ENCODE measurements at regions not wholly inside any gene's neighbourhood (a gene's known extent, or its start where the extent isn't known, plus 50 kb on each side); places are given as distances from the start of the nearest gene placed in this dataset.

DNA sequence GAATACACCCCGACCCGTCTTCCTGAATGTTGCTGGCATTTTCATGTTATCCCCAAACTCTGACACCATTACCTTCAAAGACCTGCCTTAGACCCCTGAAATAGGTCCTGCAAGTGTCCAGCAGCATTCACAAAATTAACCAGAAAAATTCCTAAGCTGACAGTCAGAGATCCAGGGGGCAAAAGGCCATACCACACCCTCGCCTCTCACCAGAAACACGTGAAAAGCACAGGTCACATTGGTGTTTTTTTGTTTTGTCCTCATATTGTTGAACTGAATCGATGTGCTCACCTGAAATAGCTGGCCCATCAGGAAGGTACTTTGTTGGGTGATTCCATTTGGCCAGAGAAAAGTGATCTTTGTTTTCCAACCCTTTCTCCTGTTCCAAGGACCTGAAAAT is 113.1 kb upstream of the HES1 start:
- no peaks in the 10 kb centered on the region for H4K20me1 ChIP-seq (ENCODE audit: control insufficient read depth, extremely low read depth, insufficient read depth, low read length)
- no peaks in the 10 kb centered on the region for H3K9me3 ChIP-seq (ENCODE audit: control insufficient read depth, low read depth, low read length)
- H3K4me2 ChIP-seq (ENCODE audit: control insufficient read depth, extremely low read depth, insufficient read depth, low read depth, low read length) = no peak overlapping the region
- no peaks in the 10 kb centered on the region for H3K36me3 ChIP-seq (ENCODE audit: control insufficient read depth in 2 of 2, extremely low read depth in 1 of 2, insufficient read depth in 2 of 2, low read length in 2 of 2)
- no peak overlapping the region for H3K27ac ChIP-seq (ENCODE audit: control insufficient read depth, insufficient read depth, low read length)
- H3K9ac ChIP-seq (ENCODE audit: control insufficient read depth, extremely low read depth, insufficient read depth, low read length) = no peak overlapping the region
- TF ChIP-seq EZH2 (IDR thresholded peaks at IDR 0.05; ENCODE audit: low read length) = no peak
- TF ChIP-seq, protein P1, sequence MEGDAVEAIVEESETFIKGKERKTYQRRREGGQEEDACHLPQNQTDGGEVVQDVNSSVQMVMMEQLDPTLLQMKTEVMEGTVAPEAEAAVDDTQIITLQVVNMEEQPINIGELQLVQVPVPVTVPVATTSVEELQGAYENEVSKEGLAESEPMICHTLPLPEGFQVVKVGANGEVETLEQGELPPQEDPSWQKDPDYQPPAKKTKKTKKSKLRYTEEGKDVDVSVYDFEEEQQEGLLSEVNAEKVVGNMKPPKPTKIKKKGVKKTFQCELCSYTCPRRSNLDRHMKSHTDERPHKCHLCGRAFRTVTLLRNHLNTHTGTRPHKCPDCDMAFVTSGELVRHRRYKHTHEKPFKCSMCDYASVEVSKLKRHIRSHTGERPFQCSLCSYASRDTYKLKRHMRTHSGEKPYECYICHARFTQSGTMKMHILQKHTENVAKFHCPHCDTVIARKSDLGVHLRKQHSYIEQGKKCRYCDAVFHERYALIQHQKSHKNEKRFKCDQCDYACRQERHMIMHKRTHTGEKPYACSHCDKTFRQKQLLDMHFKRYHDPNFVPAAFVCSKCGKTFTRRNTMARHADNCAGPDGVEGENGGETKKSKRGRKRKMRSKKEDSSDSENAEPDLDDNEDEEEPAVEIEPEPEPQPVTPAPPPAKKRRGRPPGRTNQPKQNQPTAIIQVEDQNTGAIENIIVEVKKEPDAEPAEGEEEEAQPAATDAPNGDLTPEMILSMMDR (optimal IDR thresholded peaks at IDR 0.05 in 1 of 3, IDR thresholded peaks at IDR 0.05 in 1 of 3, conservative IDR thresholded peaks at IDR 0.05 in 1 of 3; ENCODE audit: extremely low read depth in 1 of 3, insufficient read depth in 2 of 3, low read length in 3 of 3) = no peak
- peaks cover 2% of the 10 kb centered on the region for H3K27me3 ChIP-seq (ENCODE audit: control insufficient read depth, extremely low read depth, insufficient read depth, low read length)
- H3K79me2 ChIP-seq (ENCODE audit: control insufficient read depth, insufficient read depth, low read length) = no peaks in the 10 kb centered on the region
- H3K4me3 ChIP-seq (ENCODE audit: control insufficient read depth in 2 of 3, extremely low read depth in 1 of 3, insufficient read depth in 2 of 3, low read depth in 1 of 3, low read length in 3 of 3) = no peak overlapping the region
- H3K9me1 ChIP-seq (ENCODE audit: control insufficient read depth, extremely low read depth, insufficient read depth, low read length) = no peaks in the 10 kb centered on the region
- no peak for FAIRE-seq
- dilution Hi-C loops (cut with MboI; ENCODE audit: extremely low pct_ligation_motif_present, low sequenced_read_pairs) = no loop called here
- H3K4me1 ChIP-seq (ENCODE audit: control insufficient read depth, extremely low read depth, insufficient read depth, low read length) = no peaks in the 10 kb centered on the region
- DNase-seq (ENCODE audit: low read depth, low spot score) = no peak
- H2AFZ ChIP-seq (ENCODE audit: control insufficient read depth, low read length) = no peak overlapping the region

DNA sequence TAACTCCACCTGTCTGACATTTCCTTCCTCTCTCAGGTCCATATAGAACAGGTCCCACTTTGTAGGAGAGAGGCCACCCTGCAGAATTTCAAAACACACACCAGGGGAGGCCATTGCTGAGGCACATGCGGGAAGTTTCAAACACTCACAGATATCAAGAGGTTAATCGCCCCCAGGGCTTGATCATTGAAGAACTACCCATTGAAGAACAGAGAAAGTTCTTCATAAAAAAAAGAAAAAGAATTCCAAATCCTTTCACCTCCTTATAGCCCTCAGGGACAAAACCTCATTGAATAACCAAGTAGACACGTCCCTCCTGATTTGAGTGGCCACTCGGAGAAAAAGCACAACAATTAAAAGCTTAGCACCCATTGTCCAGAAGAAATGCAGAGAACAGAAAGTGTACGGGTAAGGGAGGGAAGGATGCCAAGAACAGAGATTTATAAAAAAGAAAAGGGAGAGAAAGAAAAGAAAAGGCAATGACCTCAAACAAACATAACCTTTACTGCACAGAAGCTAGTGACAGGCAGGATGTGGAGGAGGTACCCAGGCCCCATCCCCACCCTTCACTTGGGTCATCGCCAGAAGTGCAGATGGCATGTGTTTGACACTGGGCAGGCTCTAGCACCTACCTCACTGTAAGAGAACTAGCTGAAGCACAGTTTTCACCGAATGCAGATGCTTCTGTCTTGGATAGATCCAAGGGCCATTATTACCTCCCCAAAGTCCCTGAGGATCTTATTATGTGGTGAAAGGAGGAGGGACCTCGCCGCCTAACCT is 112.3 kb upstream of the HES1 start:
- H3K9me3 ChIP-seq (ENCODE audit: control insufficient read depth, low read depth, low read length) = no peaks in the 10 kb centered on the region
- no peak for FAIRE-seq
- H3K4me2 ChIP-seq (ENCODE audit: control insufficient read depth, extremely low read depth, insufficient read depth, low read depth, low read length) = no peak overlapping the region
- H3K9ac ChIP-seq (ENCODE audit: control insufficient read depth, extremely low read depth, insufficient read depth, low read length) = no peak overlapping the region
- H3K27me3 ChIP-seq (ENCODE audit: control insufficient read depth, extremely low read depth, insufficient read depth, low read length) = peaks cover 2% of the 10 kb centered on the region
- no peak overlapping the region for H3K4me3 ChIP-seq (ENCODE audit: control insufficient read depth in 2 of 3, extremely low read depth in 1 of 3, insufficient read depth in 2 of 3, low read depth in 1 of 3, low read length in 3 of 3)
- no peaks in the 10 kb centered on the region for H3K9me1 ChIP-seq (ENCODE audit: control insufficient read depth, extremely low read depth, insufficient read depth, low read length)
- dilution Hi-C loops (cut with MboI; ENCODE audit: extremely low pct_ligation_motif_present, low sequenced_read_pairs) = no loop called here
- no peaks in the 10 kb centered on the region for H4K20me1 ChIP-seq (ENCODE audit: control insufficient read depth, extremely low read depth, insufficient read depth, low read length)
- H3K36me3 ChIP-seq (ENCODE audit: control insufficient read depth in 2 of 2, extremely low read depth in 1 of 2, insufficient read depth in 2 of 2, low read length in 2 of 2) = no peaks in the 10 kb centered on the region
- no peaks in the 10 kb centered on the region for H3K4me1 ChIP-seq (ENCODE audit: control insufficient read depth, extremely low read depth, insufficient read depth, low read length)
- TF ChIP-seq, protein P1 (optimal IDR thresholded peaks at IDR 0.05 in 1 of 3, IDR thresholded peaks at IDR 0.05 in 1 of 3, conservative IDR thresholded peaks at IDR 0.05 in 1 of 3; ENCODE audit: extremely low read depth in 1 of 3, insufficient read depth in 2 of 3, low read length in 3 of 3) = no peak
- no peak for DNase-seq (ENCODE audit: low read depth, low spot score)
- no peak overlapping the region for H3K27ac ChIP-seq (ENCODE audit: control insufficient read depth, insufficient read depth, low read length)
- H2AFZ ChIP-seq (ENCODE audit: control insufficient read depth, low read length) = no peak overlapping the region
- no peaks in the 10 kb centered on the region for H3K79me2 ChIP-seq (ENCODE audit: control insufficient read depth, insufficient read depth, low read length)

Data from keratinocyte (primary cell).